GM21367 (cell line): ENCODE measurements at regions not wholly inside any gene's neighbourhood (a gene's known extent, or its start where the extent isn't known, plus 50 kb on each side); places are given as distances from the start of the nearest gene placed in this dataset.
A peak's percentile ranks its signal among the peaks of the same experiment; 100 is the strongest.
"Not testable (repeated sequence)": the region's sequence is repeated elsewhere in the genome, so short reads cannot be mapped to it uniquely, and the experiment has no call there.

Experiments used
- ATAC-seq: cut with Tn5 transposase; IDR thresholded peaks from one replicate; pipeline ENCODE4 v1.9.1; 2021; ENCODE audit not compliant: unreplicated experiment

- no peak for ATAC-seq
These were observed 1310.1 kb upstream of the PCDH9 start for GRCh38 chr13:68540244-68540643.

GRCh38 chr13:68535329-68535728 is 1305.2 kb upstream of the PCDH9 start:
- ATAC-seq: no peak

- not testable (repeated sequence) for ATAC-seq
These were observed 1297.0 kb upstream of the PCDH9 start for GRCh38 chr13:68527167-68527566.

- ATAC-seq: no peak
These were observed 1293.8 kb upstream of the PCDH9 start for GRCh38 chr13:68523838-68524424.

GRCh38 chr13:68522184-68522583 is 1292.0 kb upstream of the PCDH9 start:
- no peak for ATAC-seq

GRCh38 chr13:68509734-68510621 is 1279.8 kb upstream of the PCDH9 start:
- peak; percentile 55 for ATAC-seq

GRCh38 chr13:68506888-68507551 is 1276.9 kb upstream of the PCDH9 start:
- no peak for ATAC-seq

- ATAC-seq: no peak
These were observed 1260.5 kb upstream of the PCDH9 start for GRCh38 chr13:68490594-68490993.

- ATAC-seq: no peak
These were observed 1251.0 kb upstream of the PCDH9 start for GRCh38 chr13:68481130-68481529.

- no peak for ATAC-seq
These were observed 1243.7 kb upstream of the PCDH9 start for GRCh38 chr13:68473834-68474326.

GRCh38 chr13:68467160-68467559 is 1237.0 kb upstream of the PCDH9 start:
- ATAC-seq: no peak

- ATAC-seq: no peak
These were observed 1210.7 kb upstream of the PCDH9 start for GRCh38 chr13:68440874-68441273.

- ATAC-seq: no peak
These were observed 1209.7 kb upstream of the PCDH9 start for GRCh38 chr13:68439817-68440216.

- ATAC-seq: no peak
These were observed 1198.2 kb upstream of the PCDH9 start for GRCh38 chr13:68428292-68428691.

GRCh38 chr13:68417801-68418200 is 1187.7 kb upstream of the PCDH9 start:
- no peak for ATAC-seq

- ATAC-seq: no peak
These were observed 1179.9 kb upstream of the PCDH9 start for GRCh38 chr13:68410007-68410406.

GRCh38 chr13:68390987-68391386 is 1160.9 kb upstream of the PCDH9 start:
- no peak for ATAC-seq

- ATAC-seq: no peak
These were observed 1156.7 kb upstream of the PCDH9 start for GRCh38 chr13:68386808-68387207.

- no peak for ATAC-seq
These were observed 1150.2 kb upstream of the PCDH9 start for GRCh38 chr13:68380041-68380973.

- no peak for ATAC-seq
These were observed 1148.2 kb upstream of the PCDH9 start for GRCh38 chr13:68378294-68378693.

- no peak for ATAC-seq
These were observed 1144.9 kb upstream of the PCDH9 start for GRCh38 chr13:68375004-68375403.
